GM18498 (cell line): ENCODE measurements at regions not wholly inside any gene's neighbourhood (a gene's known extent, or its start where the extent isn't known, plus 50 kb on each side); places are given as distances from the start of the nearest gene placed in this dataset.

Experiments used
- ATAC-seq: cut with Tn5 transposase; IDR thresholded peaks from one replicate; pipeline ENCODE4 v1.9.1; 2021; ENCODE audit warnings: mild to moderate bottlenecking, moderate library complexity; ENCODE audit not compliant: unreplicated experiment

DNA sequence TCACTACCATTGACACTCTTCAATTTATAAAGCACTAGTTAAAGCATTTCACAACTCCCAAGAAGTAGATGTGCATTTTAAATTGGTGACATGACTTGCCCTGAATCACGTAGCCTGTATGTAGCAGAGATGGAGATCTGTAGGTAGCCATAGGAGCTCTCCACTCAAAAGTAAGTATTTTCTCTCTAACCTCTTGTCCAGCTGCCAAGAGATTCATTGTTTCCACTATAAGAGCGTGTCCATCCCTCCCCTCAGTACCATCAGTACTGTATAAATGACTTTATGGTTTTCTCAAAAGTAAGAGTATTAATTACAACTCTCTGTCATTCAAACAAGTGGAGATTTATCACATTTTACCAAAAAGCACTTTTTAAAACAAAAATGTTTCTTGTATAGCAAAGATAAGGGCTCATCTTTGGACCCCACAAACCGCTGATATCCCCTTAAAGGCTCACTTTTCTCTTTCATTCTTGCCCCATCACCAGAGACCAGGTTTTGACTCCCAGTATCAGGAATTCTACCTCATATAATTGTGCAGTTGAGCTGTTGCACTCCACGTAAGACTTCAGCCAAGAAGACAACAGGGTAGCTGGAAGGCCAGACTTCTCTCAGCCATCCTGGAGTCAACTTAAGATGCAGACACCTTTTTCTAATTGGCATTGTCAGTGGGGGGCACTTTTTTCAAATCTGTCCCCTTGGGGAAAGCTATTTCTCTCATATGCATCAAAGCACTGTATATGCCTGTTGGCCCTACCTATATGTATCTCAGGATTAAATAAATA, 78.0 kb upstream of the GALNT5 start:
- ATAC-seq, result no peak

- ATAC-seq, result no peak
Measured at GRCh38 chr2:157180359-157180758, 77.1 kb upstream of the GALNT5 start.

DNA sequence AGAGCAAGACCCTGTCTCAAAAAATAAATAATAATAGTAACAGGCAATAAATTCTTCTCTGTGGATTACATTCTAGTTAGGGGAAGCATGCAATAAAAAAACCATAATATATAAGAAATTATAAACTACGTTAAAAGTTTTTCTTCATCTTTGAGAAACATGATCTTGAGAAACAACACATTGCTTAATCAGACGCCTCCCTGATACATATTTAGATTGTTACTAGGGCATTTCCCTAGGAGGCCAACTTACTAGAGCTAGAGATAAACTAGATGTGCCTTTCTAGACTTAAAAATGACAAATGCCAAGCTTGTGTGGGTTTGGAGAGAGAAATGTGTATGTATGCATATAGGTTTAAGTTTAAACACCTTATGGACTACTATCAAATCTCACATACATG, 76.3 kb upstream of the GALNT5 start:
- no peak for ATAC-seq

GRCh38 chr2:157182204-157182709, 75.2 kb upstream of the GALNT5 start:
- ATAC-seq, result no peak

- no peak for ATAC-seq
Measured at GRCh38 chr2:157182834-157183396, 74.6 kb upstream of the GALNT5 start.

- ATAC-seq, result no peak
Measured at GRCh38 chr2:157184161-157184895, 73.2 kb upstream of the GALNT5 start.

GRCh38 chr2:157185476-157186227, 71.9 kb upstream of the GALNT5 start:
- no peak for ATAC-seq

- no peak for ATAC-seq
Measured at GRCh38 chr2:157190151-157190550, 67.4 kb upstream of the GALNT5 start.

- no peak for ATAC-seq
Measured at GRCh38 chr2:157191186-157191585, 66.3 kb upstream of the GALNT5 start.

GRCh38 chr2:157192445-157193423, 64.8 kb upstream of the GALNT5 start:
- peak; percentile 94 for ATAC-seq

DNA sequence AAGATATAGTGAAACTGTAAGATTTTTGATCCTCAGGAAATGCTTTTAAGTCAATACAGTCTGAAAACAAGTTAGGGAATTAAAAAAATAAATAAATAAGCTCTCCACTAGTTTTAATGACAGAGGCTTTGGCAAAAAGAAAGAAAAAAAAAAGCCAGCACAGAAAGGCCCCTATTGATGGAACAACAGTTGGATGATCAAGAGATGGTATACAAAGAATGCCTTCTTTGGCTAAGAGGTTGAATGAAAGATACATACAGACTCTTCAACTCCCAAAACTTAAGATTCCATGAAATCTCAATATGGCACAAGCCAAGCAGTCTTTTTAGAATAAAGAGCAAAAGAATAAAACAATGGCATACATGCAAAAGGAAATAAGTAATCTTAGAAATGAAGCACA, 64.0 kb upstream of the GALNT5 start:
- ATAC-seq, result no peak

DNA sequence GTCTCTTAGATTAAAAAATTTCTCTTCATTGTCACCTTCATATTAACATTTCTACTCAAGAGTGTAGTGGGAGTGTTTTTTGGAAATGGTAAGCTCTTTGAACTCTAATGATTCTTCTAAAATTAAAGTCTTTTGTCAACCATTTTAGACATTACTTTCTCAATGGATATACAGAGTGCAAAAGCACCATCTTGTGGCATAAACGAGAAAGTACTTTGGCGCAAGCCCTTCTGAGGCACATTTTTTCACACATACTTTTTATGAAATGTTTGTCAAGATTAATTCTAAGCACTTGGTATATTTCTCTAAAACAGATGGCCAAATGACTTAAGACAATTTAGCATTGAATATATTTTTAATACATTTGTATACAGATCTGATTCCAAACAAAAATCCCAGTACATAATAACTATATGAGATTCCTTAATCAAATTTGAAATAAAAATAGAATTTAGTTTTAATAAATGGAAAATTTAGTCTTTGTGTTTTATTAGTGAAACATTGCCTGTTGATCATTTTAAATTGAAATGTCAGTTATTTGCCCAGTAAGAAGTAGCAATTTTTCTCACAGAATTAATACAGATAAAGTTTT, 63.3 kb upstream of the GALNT5 start:
- ATAC-seq, result peak; percentile 56

GRCh38 chr2:157194844-157195243, 62.7 kb upstream of the GALNT5 start:
- no peak for ATAC-seq

DNA sequence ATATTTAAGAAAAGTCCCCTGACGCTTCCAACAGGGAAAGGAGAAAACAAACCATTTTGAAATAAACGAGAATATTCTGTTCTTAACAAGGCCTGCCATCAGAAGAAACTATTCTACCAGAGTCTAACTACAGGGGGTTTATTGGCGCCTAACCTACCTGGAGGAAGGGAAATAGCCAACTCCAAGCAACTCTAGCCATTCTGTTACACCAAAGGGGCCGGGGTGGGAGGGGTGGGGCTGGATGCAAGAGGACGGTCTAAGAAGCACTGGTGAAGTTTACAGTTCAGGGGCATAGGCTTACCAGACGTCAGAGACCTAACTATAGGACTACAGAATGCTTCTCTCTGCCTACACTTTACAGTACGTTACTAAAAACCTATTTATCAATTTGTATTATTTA, 60.5 kb upstream of the GALNT5 start:
- no peak for ATAC-seq

DNA sequence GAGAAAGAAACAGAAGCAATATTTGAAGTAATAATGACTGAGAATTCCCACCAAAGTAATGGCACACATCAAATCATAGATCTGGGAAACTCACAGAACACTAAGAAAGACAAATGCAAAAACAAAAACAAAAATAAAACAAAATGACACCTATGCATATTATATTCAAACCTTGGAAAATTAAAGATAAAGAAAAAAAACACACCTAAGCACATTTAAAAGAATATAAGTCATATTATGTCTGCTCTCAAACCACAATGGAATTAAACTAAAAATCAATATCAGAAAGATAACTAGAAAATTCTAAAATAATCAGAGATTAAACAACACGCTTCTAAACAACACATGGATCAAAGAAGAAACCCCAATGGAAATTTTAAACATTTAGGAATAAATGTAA, 59.7 kb upstream of the GALNT5 start:
- ATAC-seq, result no peak

GRCh38 chr2:157203651-157204050, 53.9 kb upstream of the GALNT5 start:
- ATAC-seq, result no peak

GRCh38 chr2:157204401-157204800, 53.1 kb upstream of the GALNT5 start:
- ATAC-seq, result no peak

- ATAC-seq, result no peak
Measured at GRCh38 chr2:157206916-157207315, 50.6 kb upstream of the GALNT5 start.
